Lung (tissue), 11 donors: ENCODE measurements at regions not wholly inside any gene's neighbourhood (a gene's known extent, or its start where the extent isn't known, plus 50 kb on each side); places are given as distances from the start of the nearest gene placed in this dataset.
A peak's percentile ranks its signal among the peaks of the same experiment; 100 is the strongest.

Experiments
- ATAC-seq: fragments of 200-7000 bp; cut with Tn5 transposase; one replicate; pipeline ENCODE4 v1.9.1; 2020; ENCODE audit warnings: moderate number of reproducible peaks; ENCODE audit not compliant: insufficient read depth, low FRiP score
- DNase-seq, 3 donors: peaks; one replicate each; pipeline ENCODE4 v3.0.0-alpha.2; 2013 to 2017
- H3K27ac ChIP-seq, 2 donors: one replicate each; pipeline ENCODE4 v1.5.1; 2013; ENCODE audit warnings: mild to moderate bottlenecking in 2 of 2, moderate library complexity in 2 of 2, control low read depth in 1 of 2, inconsistent platforms in 1 of 2, low read depth in 1 of 2, low read length in 1 of 2
- H3K27me3 ChIP-seq, 3 donors: one replicate each; pipeline ENCODE4 v1.5.1; 2013; ENCODE audit warnings: low read length in 2 of 3; ENCODE audit not compliant: control insufficient read depth in 3 of 3, insufficient read depth in 3 of 3
- H3K36me3 ChIP-seq, 4 donors: one replicate each; pipeline ENCODE4 v1.5.1; 2013; ENCODE audit warnings: low read length in 4 of 4, mild to moderate bottlenecking in 1 of 4, moderate library complexity in 1 of 4; ENCODE audit not compliant: control insufficient read depth in 4 of 4, insufficient read depth in 4 of 4
- H3K4me1 ChIP-seq, 5 donors: one replicate each; pipeline ENCODE4 v1.5.1; 2013; ENCODE audit warnings: low read length in 5 of 5, mild to moderate bottlenecking in 2 of 5, moderate library complexity in 1 of 5; ENCODE audit not compliant: control insufficient read depth in 5 of 5, insufficient read depth in 5 of 5
- H3K4me3 ChIP-seq: one replicate; pipeline ENCODE4 v1.5.1; 2013; ENCODE audit warnings: mild to moderate bottlenecking, control low read depth, moderate library complexity
- H3K9ac ChIP-seq, 2 donors: one replicate each; pipeline ENCODE4 v1.5.1; 2013; ENCODE audit warnings: low read length in 2 of 2, control low read depth in 1 of 2; ENCODE audit not compliant: insufficient read depth in 1 of 2
- H3K9me3 ChIP-seq, 4 donors: one replicate each; pipeline ENCODE4 v1.5.1; 2013; ENCODE audit warnings: low read length in 3 of 4, mild to moderate bottlenecking in 1 of 4, moderate library complexity in 1 of 4; ENCODE audit not compliant: control insufficient read depth in 4 of 4, insufficient read depth in 3 of 4
- CTCF ChIP-seq: IDR thresholded peaks from 2 replicates; pipeline ENCODE4 v1.5.1; 2012; ENCODE audit warnings: mild to moderate bottlenecking; ENCODE audit errors: control extremely low read depth, extremely low read depth
- WGBS, 2 donors: extraction: QIAGEN DNeasy Blood & Tissue Kit; methylation state at CpG; one replicate each; pipeline ENCODE4 v1.1.7; 2013; 5-methylcytosine and 5-hydroxymethylcytosine counted together
- donor health status: control.
- donor health status: control.
- donor health status: Bipolar disorder and iron deficiency.
- donor health status: healthy.
- donor health status: DM: yes; HTN: yes; CAD: no.

GRCh38 chr3:31091748-31092147 lies 197.3 kb upstream of the GADL1 start:
- TF ChIP-seq CTCF, result no peak
- Histone ChIP-seq H3K4me1 (peaks cover 0 to 3% (median 0%) of the 10 kb centered on the region in 5 donors), H3K27me3 (no peaks in the 10 kb centered on the region), H3K4me3 (no peak overlapping the region), H3K27ac (no peak overlapping the region), H3K36me3 (no peaks in the 10 kb centered on the region), H3K9me3 (peaks cover 0 to 2% (median 0%) of the 10 kb centered on the region in 4 donors), H3K9ac (no peak overlapping the region)
- ATAC-seq (no peak), DNase-seq (no peak)
- 64 to 98% methylated on average over 2 of the region's 2 CpGs for WGBS, 2 donors

- TF ChIP-seq CTCF, result no peak
- Histone ChIP-seq H3K4me3 (no peak overlapping the region), H3K27ac (peak overlapping the region in 1 of 2 donors; percentile 4), H3K9ac (no peak overlapping the region), H3K9me3 (peaks cover 0 to 2% (median 0%) of the 10 kb centered on the region in 4 donors), H3K4me1 (peaks cover 0 to 3% (median 0%) of the 10 kb centered on the region in 5 donors), H3K36me3 (no peaks in the 10 kb centered on the region), H3K27me3 (no peaks in the 10 kb centered on the region)
- DNase-seq (peak; percentile 57 to 74 (median 74)), ATAC-seq (peak; percentile 39)
- WGBS, 2 donors, result 54 to 60% methylated on average over 6 of the region's 6 CpGs
Observed at GRCh38 chr3:31092748-31093589, 198.5 kb upstream of the GADL1 start.

GRCh38 chr3:31093606-31094005 lies 199.1 kb upstream of the GADL1 start:
- Histone ChIP-seq H3K27me3 (no peaks in the 10 kb centered on the region), H3K9ac (no peak overlapping the region), H3K9me3 (peaks cover 0 to 2% (median 0%) of the 10 kb centered on the region in 4 donors), H3K27ac (peak overlapping the region in 1 of 2 donors; percentile 4), H3K36me3 (no peaks in the 10 kb centered on the region), H3K4me3 (no peak overlapping the region), H3K4me1 (peaks cover 0 to 3% (median 0%) of the 10 kb centered on the region in 5 donors)
- WGBS, 2 donors, result 52 to 82% methylated on average over 3 of the region's 3 CpGs
- ATAC-seq, result no peak
- TF ChIP-seq CTCF, result no peak
- DNase-seq, result no peak
